HCT116 (cell line): ENCODE measurements at regions not wholly inside any gene's neighbourhood (a gene's known extent, or its start where the extent isn't known, plus 50 kb on each side); places are given as distances from the start of the nearest gene placed in this dataset.

Experiments used
- ATAC-seq: fragments of 200-7000 bp; cut with Tn5 transposase; 2 replicates; pipeline ENCODE4 v1.9.1; 2020; ENCODE audit warnings: mild to moderate bottlenecking, moderate library complexity
- BruUV-seq: library from RNA; stranded (reverse); fragments of 400-500 nt; replicated peaks from 2 replicates; lab custom pipeline; 2021; lab: Mats Ljungman, UMichigan
- CTCF ChIA-PET: fragments of 300-600 bp; sonication (Branson Sonifier 250); formaldehyde crosslinking; loops from one replicate; lab custom pipeline; 2021; ENCODE audit warnings: antibody characterized with exemption; lab: Charles Lee
- POLR2A ChIA-PET: fragments of 300-600, 350-600 bp; sonication (Branson Sonifier 250); formaldehyde crosslinking; loops from one replicate; lab custom pipeline; 2021; ENCODE audit warnings: antibody characterized with exemption; lab: Charles Lee
- RAD21 ChIA-PET, 2 experiments: fragments of 300-600 bp; sonication (Branson Sonifier 250); formaldehyde crosslinking; loops; one replicate each; lab custom pipeline; 2023; ENCODE audit warnings: low total read pairs in 2 of 2; ENCODE audit not compliant: uncharacterized antibody in 2 of 2, unreplicated experiment in 2 of 2, low non-redundant PET in 1 of 2; lab: Charles Lee
- DNase-seq: peaks from one replicate; pipeline ENCODE4 v3.0.0-alpha.2; 2010; ENCODE audit warnings: low read depth, low spot score
- H2AFZ ChIP-seq: fragments of 200-600 bp; shearing (Covaris generic), sonication (generic); 2 replicates; pipeline ENCODE4 v1.6.1; 2017; ENCODE audit warnings: low read depth, mixed run types, mixed read lengths, antibody characterized with exemption, low read length; ENCODE audit not compliant: poor library complexity, severe bottlenecking
- H3K27ac ChIP-seq: 2 replicates; pipeline ENCODE4 v1.5.1; 2012; ENCODE audit warnings: low read depth, low read length
- H3K27me3 ChIP-seq: fragments of 200-600 bp; sonication (generic); 2 replicates; pipeline ENCODE4 v1.6.1; 2016; ENCODE audit warnings: mixed run types, low read length, mixed read lengths; ENCODE audit not compliant: insufficient read depth
- H3K36me3 ChIP-seq, 2 experiments: fragments of 200-500 bp in 1 of 2; fragments of 200-600 bp in 1 of 2; sonication (Bioruptor generic) in 1 of 2; sonication (generic) in 1 of 2; 2 replicates each; pipeline versions ENCODE4 v1.5.1 to v1.6.1; 2014 to 2016; ENCODE audit warnings: low read length in 2 of 2, inconsistent platforms in 1 of 2, mixed read lengths in 1 of 2, mixed run types in 1 of 2; ENCODE audit not compliant: insufficient read depth in 2 of 2, control insufficient read depth in 1 of 2
- H3K4me1 ChIP-seq, 2 experiments: fragments of 200-600 bp in 1 of 2; sonication (generic) in 1 of 2; 2 replicates each; pipeline versions ENCODE4 v1.5.1 to v1.6.1; 2012 to 2017; ENCODE audit warnings: low read length in 2 of 2, inconsistent platforms in 1 of 2, mild to moderate bottlenecking in 1 of 2, mixed read lengths in 1 of 2, mixed run types in 1 of 2, moderate library complexity in 1 of 2; ENCODE audit not compliant: insufficient read depth in 2 of 2, control insufficient read depth in 1 of 2
- H3K4me2 ChIP-seq: fragments of 200-600 bp; sonication (generic); 2 replicates; pipeline ENCODE4 v1.6.1; 2017; ENCODE audit warnings: mixed run types, low read length, mixed read lengths
- H3K4me3 ChIP-seq, 2 experiments: fragments of 200-600 bp in 1 of 2; sonication (generic) in 1 of 2; replicated peaks in 1 of 2; 2 replicates each; pipeline ENCODE4 v1.5.1; 2011 to 2016; ENCODE audit warnings: low read length in 2 of 2, control low read depth in 1 of 2, low read depth in 1 of 2, mild to moderate bottlenecking in 1 of 2, mixed read lengths in 1 of 2, mixed run types in 1 of 2
- H3K79me2 ChIP-seq: fragments of 200-600 bp; sonication (generic); 2 replicates; pipeline ENCODE4 v1.6.1; 2017; ENCODE audit warnings: mild to moderate bottlenecking, mixed run types, low read length, moderate library complexity, mixed read lengths; ENCODE audit not compliant: insufficient read depth
- H3K9ac ChIP-seq: fragments of 200-600 bp; sonication (generic); 2 replicates; pipeline ENCODE4 v1.6.1; 2016; ENCODE audit warnings: low read length, mixed read lengths
- H3K9me2 ChIP-seq: fragments of 200-600 bp; sonication (generic), shearing (Covaris generic); 2 replicates; pipeline ENCODE4 v1.6.1; 2017; ENCODE audit warnings: mixed run types, mild to moderate bottlenecking, moderate library complexity; ENCODE audit not compliant: insufficient read depth
- H3K9me3 ChIP-seq, 2 experiments: fragments of 200-500 bp in 1 of 2; fragments of 200-600 bp in 1 of 2; sonication (Bioruptor generic) in 1 of 2; sonication (generic) in 1 of 2; 2 replicates each; pipeline ENCODE4 v1.6.1; 2014 to 2017; ENCODE audit warnings: low read length in 2 of 2, mixed read lengths in 2 of 2, inconsistent platforms in 1 of 2, low read depth in 1 of 2, mild to moderate bottlenecking in 1 of 2, mixed run types in 1 of 2, moderate library complexity in 1 of 2; ENCODE audit not compliant: control insufficient read depth in 1 of 2, insufficient read depth in 1 of 2
- H4K20me1 ChIP-seq: fragments of 200-600 bp; sonication (generic), shearing (Covaris generic); 2 replicates; pipeline ENCODE4 v1.6.1; 2017; ENCODE audit warnings: mixed run types, mild to moderate bottlenecking, moderate library complexity; ENCODE audit not compliant: insufficient read depth
- EGR1 ChIP-seq: IDR thresholded peaks from 2 replicates; pipeline ENCODE4 v1.6.1; 2012; ENCODE audit warnings: low read depth
- EZH2 ChIP-seq: fragments of 200-600 bp; sonication (generic); IDR thresholded peaks from 2 replicates; pipeline ENCODE4 v1.6.1; 2017; ENCODE audit warnings: antibody characterized with exemption, mixed run types
- FOSL1 ChIP-seq: IDR thresholded peaks from 2 replicates; pipeline ENCODE4 v1.6.1; 2012; ENCODE audit warnings: low read depth
- MAX ChIP-seq: IDR thresholded peaks from 2 replicates; pipeline ENCODE4 v1.6.1; 2012
- POLR2A ChIP-seq: IDR thresholded peaks from 2 replicates; pipeline ENCODE4 v1.7.0; 2011; ENCODE audit warnings: borderline replicate concordance; ENCODE audit not compliant: insufficient read depth, insufficient read length; ENCODE audit errors: extremely low read depth
- POLR2AphosphoS5 ChIP-seq: IDR thresholded peaks from 2 replicates; pipeline ENCODE4 v1.6.1; 2011; ENCODE audit warnings: mild to moderate bottlenecking, low read depth, low read length, moderate library complexity
- RAD21 ChIP-seq: IDR thresholded peaks from 2 replicates; pipeline ENCODE4 v1.6.1; 2012; ENCODE audit warnings: low read depth, mild to moderate bottlenecking
- REST ChIP-seq: IDR thresholded peaks from 2 replicates; pipeline ENCODE4 v1.6.1; 2012; ENCODE audit warnings: low read depth
- SIN3A ChIP-seq: IDR thresholded peaks from 2 replicates; pipeline ENCODE4 v1.6.1; 2012; ENCODE audit warnings: low read depth
- SP1 ChIP-seq: IDR thresholded peaks from 2 replicates; pipeline ENCODE4 v1.6.1; 2012; ENCODE audit warnings: low read depth
- TCF7L2 ChIP-seq: IDR thresholded peaks from 2 replicates; pipeline ENCODE4 v1.7.0; 2011; ENCODE audit warnings: borderline replicate concordance, inconsistent platforms; ENCODE audit not compliant: insufficient read depth, insufficient read length; ENCODE audit errors: extremely low read depth
- intact Hi-C: fragments of 100-400 bp; cut with micrococcal nuclease; formaldehyde crosslinking; loops from 2 replicates; pipeline ENCODE4 v1.10.0; 2022
- TF ChIP-seq, protein P1 (sequence below): IDR thresholded peaks from 2 replicates; pipeline ENCODE4 v1.6.1; 2011; ENCODE audit warnings: mild to moderate bottlenecking, low read length, moderate library complexity; ENCODE audit not compliant: insufficient replicate concordance; ENCODE audit errors: extremely low read depth

- CTCF ChIA-PET: no interaction called here
- intact Hi-C loops: no loop called here
- DNase-seq (no peak), ATAC-seq (no peak)
- no peaks in the 10 kb centered on the region for H3K79me2 ChIP-seq
- H3K9me3 ChIP-seq: no peaks in the 10 kb centered on the region
- no peaks in the 10 kb centered on the region for H3K4me1 ChIP-seq
- POLR2A ChIA-PET: no interaction called here
- H4K20me1 ChIP-seq: no peaks in the 10 kb centered on the region
- no peak overlapping the region for H3K9ac ChIP-seq
- no peaks in the 10 kb centered on the region for H3K36me3 ChIP-seq
- no peaks in the 10 kb centered on the region for H3K9me2 ChIP-seq
- H3K27ac ChIP-seq: no peak overlapping the region
- no peaks in the 10 kb centered on the region for H3K27me3 ChIP-seq
- RAD21 ChIA-PET: no interaction called here
- no peak for TF ChIP-seq REST
- TF ChIP-seq POLR2AphosphoS5: no peak
- TF ChIP-seq EGR1: no peak
- TF ChIP-seq SP1: no peak
- no peak for TF ChIP-seq RAD21
- TF ChIP-seq FOSL1: no peak
- no peak for TF ChIP-seq SIN3A
- TF ChIP-seq MAX: no peak
- no peak for TF ChIP-seq TCF7L2
- TF ChIP-seq POLR2A: no peak
- TF ChIP-seq, protein P1, sequence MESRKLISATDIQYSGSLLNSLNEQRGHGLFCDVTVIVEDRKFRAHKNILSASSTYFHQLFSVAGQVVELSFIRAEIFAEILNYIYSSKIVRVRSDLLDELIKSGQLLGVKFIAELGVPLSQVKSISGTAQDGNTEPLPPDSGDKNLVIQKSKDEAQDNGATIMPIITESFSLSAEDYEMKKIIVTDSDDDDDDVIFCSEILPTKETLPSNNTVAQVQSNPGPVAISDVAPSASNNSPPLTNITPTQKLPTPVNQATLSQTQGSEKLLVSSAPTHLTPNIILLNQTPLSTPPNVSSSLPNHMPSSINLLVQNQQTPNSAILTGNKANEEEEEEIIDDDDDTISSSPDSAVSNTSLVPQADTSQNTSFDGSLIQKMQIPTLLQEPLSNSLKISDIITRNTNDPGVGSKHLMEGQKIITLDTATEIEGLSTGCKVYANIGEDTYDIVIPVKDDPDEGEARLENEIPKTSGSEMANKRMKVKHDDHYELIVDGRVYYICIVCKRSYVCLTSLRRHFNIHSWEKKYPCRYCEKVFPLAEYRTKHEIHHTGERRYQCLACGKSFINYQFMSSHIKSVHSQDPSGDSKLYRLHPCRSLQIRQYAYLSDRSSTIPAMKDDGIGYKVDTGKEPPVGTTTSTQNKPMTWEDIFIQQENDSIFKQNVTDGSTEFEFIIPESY: no peak
- TF ChIP-seq EZH2: no peak
- H2AFZ ChIP-seq: no peak overlapping the region
- H3K4me2 ChIP-seq: no peak overlapping the region
- BruUV-seq: no TSS peak
- no peak overlapping the region for H3K4me3 ChIP-seq
Observed at GRCh38 chr2:221070106-221070505, 502.0 kb downstream of the EPHA4 start.
